GM12891 (cell line): ENCODE measurements at regions not wholly inside any gene's neighbourhood (a gene's known extent, or its start where the extent isn't known, plus 50 kb on each side); places are given as distances from the start of the nearest gene placed in this dataset.

Experiments
- PAX5 ChIP-seq: IDR thresholded peaks from 2 replicates; pipeline ENCODE4 v1.6.1; 2011; ENCODE audit warnings: low read length, moderate library complexity, mild to moderate bottlenecking; ENCODE audit not compliant: insufficient read depth, severe bottlenecking
- POLR2A ChIP-seq: IDR thresholded peaks from 2 replicates; pipeline ENCODE4 v1.6.1; 2011; ENCODE audit warnings: low read depth, low read length, control low read depth
- POLR2AphosphoS5 ChIP-seq: IDR thresholded peaks from 2 replicates; pipeline ENCODE4 v1.6.1; 2011; ENCODE audit warnings: low read depth, low read length, control low read depth
- TAF1 ChIP-seq: IDR thresholded peaks from 2 replicates; pipeline ENCODE4 v1.6.1; 2011; ENCODE audit warnings: low read depth, low read length, control low read depth

DNA sequence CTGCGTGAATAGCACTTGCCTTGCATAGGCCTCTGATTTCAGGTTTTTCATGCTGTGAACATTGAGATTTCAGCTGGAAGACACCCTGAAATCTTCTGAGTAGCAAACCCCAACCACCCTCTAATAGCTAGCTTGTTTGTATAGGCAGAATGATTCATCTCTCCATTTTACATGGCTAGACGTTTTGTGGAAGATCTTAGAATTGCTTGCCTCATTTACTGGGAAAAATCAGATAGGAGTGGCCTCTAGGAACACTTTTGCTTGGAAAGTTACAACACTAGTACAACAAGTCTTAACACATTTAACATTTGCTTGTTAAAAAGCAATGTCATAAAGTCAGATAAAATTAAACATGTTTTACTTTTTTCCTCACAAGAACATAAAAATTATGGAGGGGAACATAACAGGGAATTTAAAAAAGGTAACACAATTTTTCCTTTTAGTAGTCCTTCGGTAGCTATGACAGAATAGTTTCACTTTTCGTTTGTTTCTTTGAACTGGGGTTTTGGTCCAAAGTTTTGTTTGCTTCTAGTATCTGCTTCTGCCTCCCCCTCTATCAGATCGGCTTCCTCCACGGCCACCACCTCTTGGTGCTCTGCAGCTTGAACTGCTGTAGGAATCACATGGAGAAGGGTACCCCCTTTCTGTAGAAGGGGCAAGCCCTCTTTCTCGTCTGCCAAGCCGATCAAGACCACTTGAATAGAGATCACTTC is 102.2 kb upstream of the PTCHD4 start:
- no peak for TF ChIP-seq POLR2A
- TF ChIP-seq POLR2AphosphoS5 = no peak
- TF ChIP-seq PAX5 = no peak
- TF ChIP-seq TAF1 = no peak
